NCI-H2171 (cell line): ENCODE measurements at regions not wholly inside any gene's neighbourhood (a gene's known extent, or its start where the extent isn't known, plus 50 kb on each side); places are given as distances from the start of the nearest gene placed in this dataset.
"Not testable (repeated sequence)": the region's sequence is repeated elsewhere in the genome, so short reads cannot be mapped to it uniquely, and the experiment has no call there.

Experiments
- DNase-seq: peaks from one replicate; lab custom pipeline; 2025; lab: John Stamatoyannopoulos, UW

DNA sequence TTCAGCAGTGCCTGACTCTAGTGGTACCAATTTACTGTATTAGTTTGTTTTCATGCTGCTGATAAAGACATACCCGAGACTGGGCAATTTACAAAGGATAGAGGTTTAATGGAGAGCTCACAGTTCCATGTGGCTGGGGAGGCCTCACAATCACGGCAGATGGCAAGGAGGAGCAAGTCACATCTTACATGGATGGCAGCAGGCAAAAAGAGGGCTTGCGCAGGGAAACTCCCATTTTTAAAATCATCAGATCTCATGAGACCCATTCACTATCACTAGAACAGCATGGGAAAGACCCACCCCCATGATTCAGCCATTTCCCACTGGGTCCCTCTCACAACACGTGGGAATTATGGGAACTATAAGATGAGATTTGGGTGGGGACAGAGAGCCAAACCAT lies 243.7 kb upstream of the KLF3 start:
- DNase-seq = not testable (repeated sequence)

GRCh38 chr4:38422850-38423249 lies 241.1 kb upstream of the KLF3 start:
- no peak for DNase-seq

DNA sequence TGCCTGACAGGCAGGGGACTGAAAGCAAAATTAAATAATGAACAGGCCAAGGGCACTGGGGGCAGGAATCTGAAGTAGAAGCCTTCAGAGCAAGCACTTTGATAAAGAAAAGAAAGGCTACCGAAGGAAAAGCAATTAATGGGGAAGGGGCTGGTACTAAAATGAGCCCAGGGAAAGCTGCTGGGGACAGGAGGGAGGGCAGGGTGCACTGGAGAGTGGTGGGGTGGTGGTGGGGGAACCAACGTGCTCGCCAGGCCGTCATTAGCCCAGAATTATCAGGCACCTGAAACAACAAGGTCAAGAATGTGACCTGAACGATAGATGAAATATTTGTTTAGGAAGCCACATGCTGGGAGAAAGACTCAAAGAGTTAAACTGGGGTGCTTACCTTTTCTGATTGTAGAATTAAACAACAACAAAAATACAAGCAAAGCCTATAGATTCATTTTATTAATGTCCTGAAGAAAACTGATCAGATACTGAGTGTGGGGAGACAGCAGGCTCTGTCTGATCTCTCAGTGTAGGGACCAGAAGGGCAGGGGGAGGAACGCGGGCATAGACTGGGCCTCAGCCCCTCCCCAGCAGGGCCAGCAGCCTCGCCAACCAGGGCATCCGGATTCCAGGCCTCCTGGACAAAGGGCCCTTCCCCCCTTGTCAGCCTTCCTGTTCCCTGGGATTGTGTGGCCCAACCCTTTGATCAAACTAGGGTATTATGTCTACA lies 239.7 kb upstream of the KLF3 start:
- DNase-seq = no peak

DNA sequence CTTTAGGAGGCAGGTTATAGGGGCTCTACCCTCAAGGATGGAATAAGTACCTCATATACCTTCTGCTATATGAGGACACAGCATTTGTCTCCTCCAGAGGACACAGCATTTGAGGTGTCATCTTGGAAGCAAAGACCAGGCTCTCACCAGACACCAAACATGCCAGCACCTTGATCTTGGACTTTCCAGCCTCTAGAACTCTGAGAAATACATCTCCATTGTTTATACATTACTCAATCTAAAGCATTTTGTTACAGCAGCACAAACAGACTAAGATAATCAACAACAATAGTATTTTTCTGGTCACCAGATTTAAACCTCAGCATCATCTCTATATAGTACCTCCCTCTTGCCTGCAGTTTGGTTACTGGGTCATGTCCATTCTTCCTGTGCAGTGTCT lies 237.5 kb upstream of the KLF3 start:
- no peak for DNase-seq

GRCh38 chr4:38430841-38431240 lies 233.2 kb upstream of the KLF3 start:
- no peak for DNase-seq

- DNase-seq = no peak
Measured at GRCh38 chr4:38442073-38442788, 221.8 kb upstream of the KLF3 start.

DNA sequence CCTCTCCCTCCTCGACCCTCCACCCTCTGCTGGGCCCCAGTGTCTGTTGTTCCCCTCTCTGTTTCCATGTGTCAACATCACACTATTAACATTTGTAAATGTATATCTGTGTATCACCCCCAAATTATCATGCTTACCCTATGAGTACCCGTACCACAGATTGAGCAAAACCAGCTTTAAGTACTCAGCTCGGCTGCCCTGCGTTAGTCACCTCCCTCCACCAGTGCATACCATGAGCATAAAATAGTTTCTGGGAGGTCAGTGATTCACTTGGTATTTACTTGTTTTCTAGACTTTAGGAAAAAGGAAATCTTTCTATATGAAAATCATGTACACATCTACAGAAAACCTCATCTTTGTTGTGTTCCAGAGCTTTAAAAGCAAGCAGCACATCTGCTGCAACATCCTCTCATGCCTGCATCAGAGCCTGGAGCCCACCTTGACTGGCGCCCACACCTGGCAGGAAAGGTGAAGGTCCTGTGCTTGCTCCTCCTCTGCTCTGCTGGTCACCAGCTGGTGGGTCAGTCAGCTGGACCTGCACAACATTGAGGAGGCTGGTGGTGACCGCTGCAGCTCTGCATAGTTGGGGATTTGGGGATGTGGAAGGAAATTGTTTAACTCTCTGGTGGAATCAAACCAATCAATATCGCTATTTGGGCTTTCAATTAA lies 214.4 kb upstream of the KLF3 start:
- DNase-seq = no peak

- no peak for DNase-seq
Measured at GRCh38 chr4:38452009-38452408, 212.0 kb upstream of the KLF3 start.

DNA sequence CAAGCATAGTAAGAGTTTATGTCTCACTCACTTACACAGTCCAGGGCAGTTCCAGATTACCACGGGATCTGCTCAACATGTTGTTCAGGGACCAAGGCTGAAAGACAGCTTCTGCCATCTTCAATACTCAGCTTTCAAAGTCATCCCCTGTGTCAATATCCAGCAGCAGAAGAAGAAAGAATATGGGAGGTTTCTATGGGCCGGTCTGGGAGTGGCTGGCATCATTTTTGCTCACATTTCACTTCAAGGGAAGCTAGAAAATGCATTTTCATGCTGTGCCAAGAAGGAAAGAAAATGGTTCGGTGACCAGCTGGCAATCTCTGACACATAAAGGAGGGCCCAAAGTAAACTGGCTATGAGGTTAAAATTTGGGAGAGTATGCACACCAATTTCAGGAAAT lies 211.5 kb upstream of the KLF3 start:
- no peak for DNase-seq

DNA sequence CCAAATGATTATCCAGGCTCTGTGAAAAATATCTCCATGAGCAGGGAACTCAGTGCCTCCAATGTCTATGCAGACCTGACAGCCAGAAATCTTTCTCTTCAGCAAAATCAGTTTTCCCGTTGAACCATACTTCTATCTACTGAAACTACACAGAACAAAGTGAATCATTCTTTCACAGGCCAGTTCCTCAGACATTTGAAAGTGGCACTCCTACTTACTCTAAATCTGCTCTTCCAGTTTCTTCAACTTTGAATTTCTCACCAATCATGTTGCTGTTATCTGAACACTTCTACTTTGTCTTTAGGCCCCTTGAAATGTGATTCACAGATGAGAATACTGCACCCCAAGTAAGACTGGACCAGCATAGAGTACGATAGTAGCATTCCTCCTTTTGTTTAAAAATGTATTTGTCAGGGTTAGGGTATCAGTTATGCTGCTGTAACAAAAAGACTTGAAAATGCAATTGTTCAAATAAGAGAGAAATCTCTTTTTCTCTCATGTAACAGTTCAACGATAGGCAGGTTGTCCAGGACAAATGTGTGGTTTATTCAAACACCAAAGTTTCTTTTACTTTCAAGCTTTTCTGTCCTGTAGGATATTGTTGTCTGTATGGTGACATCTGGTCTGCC lies 210.6 kb upstream of the KLF3 start:
- DNase-seq = no peak

DNA sequence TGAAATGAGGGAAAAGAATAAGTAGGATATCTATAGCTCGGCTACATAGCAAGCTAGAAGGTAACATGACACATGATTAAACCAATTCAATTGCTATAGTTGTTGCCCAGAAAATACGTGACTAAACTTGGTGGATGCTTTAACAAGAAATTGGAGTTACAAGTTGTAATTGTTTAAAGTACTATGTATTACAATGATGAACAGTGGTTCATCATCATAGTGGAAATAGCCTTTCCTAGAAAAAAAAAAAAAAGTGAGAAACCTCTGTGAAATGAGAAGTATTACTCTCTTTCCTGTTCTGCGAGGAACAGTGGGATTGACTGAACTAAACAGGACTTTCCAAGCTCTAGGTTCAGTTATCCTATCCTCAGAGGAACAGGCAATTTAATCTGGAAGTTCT lies 209.7 kb upstream of the KLF3 start:
- no peak for DNase-seq

DNA sequence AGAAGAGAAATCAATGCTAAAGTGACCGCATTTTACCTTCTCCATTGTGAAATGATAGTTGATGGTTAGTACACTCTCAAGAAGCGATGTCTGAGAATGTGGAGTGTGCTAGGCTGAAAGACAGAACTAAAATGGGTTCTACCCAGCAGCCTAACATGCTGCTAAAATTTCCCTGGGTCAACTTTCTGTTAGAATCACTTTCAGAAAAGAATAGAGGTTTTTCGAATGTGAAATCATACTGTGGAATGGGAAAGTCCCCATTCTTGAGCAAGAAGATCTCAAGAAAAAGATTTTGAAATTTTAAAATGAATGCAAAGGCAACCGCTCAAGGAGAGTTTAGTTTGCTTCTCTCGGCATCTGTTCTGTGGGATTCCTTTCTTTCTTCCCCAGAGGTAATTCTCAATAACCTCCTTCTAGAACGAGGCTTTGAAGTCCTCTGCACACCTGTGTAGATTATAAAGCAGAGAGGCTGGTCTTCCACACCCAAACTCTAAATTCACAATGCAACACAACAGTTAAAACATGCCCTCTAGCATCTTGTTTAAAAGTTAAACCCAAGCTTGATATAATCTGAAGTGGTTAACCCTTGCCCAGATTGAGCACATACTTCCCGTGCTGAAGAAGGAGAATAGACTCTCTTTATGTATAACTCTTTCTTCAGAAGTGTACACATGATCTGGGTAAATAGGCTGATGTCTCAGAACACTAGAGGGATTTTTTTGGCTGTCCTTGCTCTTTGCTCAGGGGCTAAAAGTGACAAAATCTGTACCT lies 208.7 kb upstream of the KLF3 start:
- DNase-seq = no peak

DNA sequence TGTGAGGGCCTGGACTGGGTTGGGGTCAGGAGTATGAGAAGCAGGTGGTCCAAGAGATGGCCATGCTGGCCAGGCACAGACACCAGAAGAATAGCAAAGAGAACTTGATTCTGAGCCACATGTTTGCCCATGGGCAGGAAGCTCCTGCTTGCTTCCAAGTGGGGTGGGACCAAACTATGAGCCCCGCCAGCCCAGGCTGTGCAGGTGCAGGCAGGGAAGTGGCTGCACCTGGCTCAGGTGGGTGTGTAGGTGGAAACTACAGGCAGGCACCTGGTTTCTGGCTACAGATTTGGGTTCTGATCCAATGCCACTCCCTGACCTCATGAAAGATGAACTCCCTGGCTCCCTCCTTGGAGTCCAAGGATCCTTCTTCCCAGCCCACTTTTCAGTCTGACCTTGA lies 207.9 kb upstream of the KLF3 start:
- no peak for DNase-seq

- no peak for DNase-seq
Measured at GRCh38 chr4:38461342-38461741, 202.7 kb upstream of the KLF3 start.

DNA sequence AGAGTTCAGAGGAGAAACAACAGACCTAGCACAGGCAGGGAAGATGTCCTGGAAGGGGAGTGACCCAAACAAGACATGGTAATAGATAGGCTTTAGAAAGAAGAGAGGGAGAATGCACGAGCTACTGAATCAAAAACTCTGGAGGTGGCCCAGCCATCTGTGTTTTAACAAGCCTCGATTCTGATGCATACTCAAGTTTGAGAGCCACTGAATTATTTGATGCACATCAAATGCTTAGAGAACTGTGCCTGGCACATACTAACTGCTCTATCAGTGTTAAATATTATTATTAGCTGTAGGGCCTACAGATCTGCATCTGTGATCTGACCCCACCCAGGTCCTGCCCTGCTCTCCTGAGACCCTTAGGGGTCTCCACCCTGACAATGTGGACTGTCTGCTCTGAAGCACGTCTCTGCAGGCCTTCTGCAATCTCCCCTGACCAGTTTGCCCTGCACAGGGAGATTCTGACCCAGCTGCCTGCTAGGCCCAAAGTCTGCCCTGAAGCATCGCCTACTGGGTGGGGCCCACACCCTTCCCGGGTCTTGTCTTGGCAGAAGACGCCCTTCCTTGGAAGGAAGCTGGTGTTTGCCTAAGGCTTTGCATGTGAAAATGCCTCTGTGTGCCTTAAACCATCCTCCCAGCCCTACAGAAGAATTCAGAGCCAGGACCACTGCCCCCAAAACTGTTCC lies 201.5 kb upstream of the KLF3 start:
- DNase-seq = no peak

GRCh38 chr4:38463268-38463958 lies 200.6 kb upstream of the KLF3 start:
- no peak for DNase-seq

DNA sequence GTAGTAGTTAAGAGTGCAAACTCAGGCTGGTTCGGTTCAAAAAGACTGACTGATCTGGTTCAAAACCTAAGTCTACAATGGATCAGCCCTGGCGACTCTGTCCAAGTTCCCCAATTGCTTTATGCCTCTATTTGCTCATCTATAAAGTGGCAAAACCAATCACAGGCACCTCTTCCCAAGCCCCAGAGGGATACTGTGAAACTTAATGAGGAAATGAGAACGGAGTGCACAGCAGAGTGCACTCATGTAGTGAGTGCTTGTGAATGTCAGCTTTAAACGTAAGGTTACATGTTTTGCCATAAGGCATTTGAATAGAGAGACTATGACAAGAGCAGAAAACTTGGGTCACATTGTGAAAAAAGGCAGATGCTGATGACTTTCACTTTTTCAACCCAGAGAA lies 199.7 kb upstream of the KLF3 start:
- DNase-seq = no peak

DNA sequence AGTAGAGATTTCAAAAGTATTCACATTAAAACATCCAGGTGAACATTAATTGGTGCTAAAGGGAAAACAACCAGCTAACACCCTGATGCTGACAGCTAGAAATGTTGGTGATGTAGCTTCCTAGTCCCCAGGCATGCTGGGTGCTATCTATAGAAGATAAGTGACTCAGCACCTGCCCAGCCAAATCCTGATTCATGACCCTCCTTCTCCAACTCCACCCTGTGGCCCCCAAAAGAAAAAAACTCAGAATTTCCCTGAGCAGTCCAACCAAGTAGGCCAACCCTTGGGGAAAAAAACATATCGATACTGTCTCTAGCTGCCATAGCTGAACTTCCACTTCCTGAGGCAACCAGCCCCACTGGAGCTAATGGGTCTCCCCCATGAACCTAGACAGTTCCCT lies 197.6 kb upstream of the KLF3 start:
- no peak for DNase-seq

DNA sequence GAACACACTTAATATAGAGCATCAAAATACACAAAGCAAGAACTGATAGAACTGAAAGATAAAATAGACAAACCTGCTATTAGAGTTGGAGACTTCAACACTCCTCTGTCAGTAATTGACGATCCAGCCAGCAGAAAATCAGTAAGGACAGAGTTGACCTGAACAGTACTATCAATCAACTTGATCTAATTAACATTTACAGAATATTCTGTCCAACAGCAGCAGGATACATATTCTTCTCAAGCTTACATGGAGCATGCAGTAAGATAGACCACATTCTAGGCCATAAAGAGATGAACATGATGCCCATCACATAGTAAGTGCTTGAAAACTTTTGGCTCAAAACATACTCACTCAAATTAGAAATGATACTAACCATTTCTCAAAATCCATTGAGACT lies 196.7 kb upstream of the KLF3 start:
- DNase-seq = no peak

DNA sequence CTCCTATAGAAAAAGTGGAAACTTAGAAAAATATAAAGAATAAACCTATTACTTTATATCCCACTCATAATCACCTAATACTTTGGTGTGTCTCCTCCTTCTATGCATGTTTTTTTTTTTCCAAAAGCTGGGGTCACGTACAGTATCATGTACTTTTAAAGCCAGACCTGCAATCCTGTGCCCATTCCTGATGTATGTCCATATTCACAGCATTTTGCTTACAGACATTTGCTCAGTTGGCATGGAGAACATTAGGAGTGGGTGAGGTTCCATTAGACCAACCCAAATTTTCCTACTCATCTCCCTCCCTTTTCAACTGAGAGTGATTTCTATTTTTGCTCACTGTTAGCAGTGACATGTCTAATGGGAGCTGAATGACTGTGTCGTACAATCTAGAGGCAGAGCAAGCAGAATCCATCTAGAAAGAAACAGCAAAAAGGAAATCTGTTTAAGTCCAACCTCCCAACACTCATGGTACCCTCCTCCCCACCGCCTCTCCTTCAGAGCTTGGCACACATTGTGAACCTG lies 195.6 kb upstream of the KLF3 start:
- DNase-seq = no peak

GRCh38 chr4:38469410-38469809 lies 194.6 kb upstream of the KLF3 start:
- DNase-seq = no peak
